Duodenal mucosa (tissue), 2 donors: ENCODE measurements at regions not wholly inside any gene's neighbourhood (a gene's known extent, or its start where the extent isn't known, plus 50 kb on each side); places are given as distances from the start of the nearest gene placed in this dataset.

Experiments used
- H3K27ac ChIP-seq: one replicate; pipeline ENCODE4 v1.7.0; 2013; ENCODE audit warnings: low read depth, low read length
- H3K27me3 ChIP-seq, 2 donors: one replicate each; pipeline ENCODE4 v1.7.0; 2013; ENCODE audit warnings: low read length in 2 of 2, control low read depth in 1 of 2; ENCODE audit not compliant: insufficient read depth in 2 of 2, control insufficient read depth in 1 of 2
- H3K36me3 ChIP-seq, 2 donors: one replicate each; pipeline ENCODE4 v1.7.0; 2013; ENCODE audit warnings: low read length in 2 of 2, control low read depth in 1 of 2; ENCODE audit not compliant: insufficient read depth in 2 of 2, control insufficient read depth in 1 of 2
- H3K4me1 ChIP-seq, 2 donors: one replicate each; pipeline ENCODE4 v1.7.0; 2013; ENCODE audit warnings: low read length in 2 of 2, control low read depth in 1 of 2; ENCODE audit not compliant: insufficient read depth in 2 of 2, control insufficient read depth in 1 of 2
- H3K4me3 ChIP-seq, 2 donors: one replicate each; pipeline ENCODE4 v1.7.0; 2013; ENCODE audit warnings: low read length in 2 of 2, low read depth in 1 of 2
- H3K9ac ChIP-seq, 2 donors: one replicate each; pipeline ENCODE4 v1.7.0; 2013; ENCODE audit warnings: low read length in 2 of 2, low read depth in 1 of 2
- H3K9me3 ChIP-seq, 2 donors: one replicate each; pipeline ENCODE4 v1.7.0; 2013; ENCODE audit warnings: low read length in 2 of 2, control low read depth in 1 of 2; ENCODE audit not compliant: control insufficient read depth in 1 of 2

DNA sequence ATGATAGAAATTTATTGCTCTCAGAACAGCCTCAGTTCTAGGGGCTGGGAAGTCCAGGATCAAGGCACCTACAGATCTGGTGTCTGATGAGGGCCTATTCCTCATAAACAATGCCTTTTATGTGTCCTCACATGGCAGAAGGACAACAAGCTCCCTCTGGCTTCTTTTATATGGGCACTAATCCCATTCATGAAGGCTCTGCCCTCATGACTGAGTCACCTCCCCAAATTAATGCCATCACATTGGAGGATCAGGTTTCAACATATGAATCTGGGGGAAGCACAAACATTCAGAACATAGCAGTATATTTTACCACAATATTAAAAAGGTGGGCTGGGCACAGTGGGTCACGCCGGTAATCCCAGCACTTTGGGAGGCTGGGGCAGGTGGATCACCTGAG is 58.5 kb upstream of the CCN6 start:
- peaks cover 0 to 7% of the 10 kb centered on the region in 2 donors for H3K4me1 ChIP-seq
- no peaks in the 10 kb centered on the region for H3K36me3 ChIP-seq
- no peak overlapping the region for H3K27ac ChIP-seq
- H3K4me3 ChIP-seq, result no peak overlapping the region
- H3K27me3 ChIP-seq, result no peaks in the 10 kb centered on the region
- H3K9ac ChIP-seq, result no peak overlapping the region
- no peaks in the 10 kb centered on the region for H3K9me3 ChIP-seq

DNA sequence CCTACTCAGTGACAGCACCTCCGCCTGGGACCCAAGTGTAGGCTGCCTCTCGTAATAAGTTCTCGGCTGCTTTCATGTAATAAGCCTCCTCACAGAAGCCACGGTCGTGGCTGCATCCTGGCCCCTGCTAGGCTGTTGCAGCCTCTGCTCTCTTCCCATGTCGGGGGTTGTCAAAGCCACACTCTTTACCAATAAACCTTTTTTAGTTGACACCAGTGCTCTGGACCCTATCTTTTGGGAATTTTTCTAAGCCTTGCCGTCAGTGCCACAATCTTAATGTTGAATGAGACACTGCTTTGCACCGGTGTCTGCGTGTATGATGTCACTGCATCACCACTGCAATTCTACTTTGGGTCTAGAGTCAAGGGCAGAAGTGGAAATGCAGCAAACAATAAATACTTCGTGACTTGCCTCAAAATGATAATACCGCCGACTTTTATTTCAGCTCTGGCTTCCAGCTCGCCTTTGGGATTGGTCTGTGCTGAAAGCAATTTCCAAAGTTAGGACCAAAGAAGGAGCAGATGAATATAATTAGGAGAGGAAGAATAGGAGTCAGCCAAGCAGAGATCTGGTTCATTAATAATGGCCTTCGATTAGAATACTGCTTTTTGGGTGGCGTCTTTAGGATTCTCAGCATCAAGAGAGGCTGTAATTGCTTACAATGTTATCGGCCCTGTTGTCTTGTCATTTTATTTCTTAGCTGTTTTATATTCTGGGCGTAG is 57.6 kb upstream of the CCN6 start:
- no peak overlapping the region for H3K27ac ChIP-seq
- no peaks in the 10 kb centered on the region for H3K36me3 ChIP-seq
- H3K4me3 ChIP-seq, result no peak overlapping the region
- H3K9ac ChIP-seq, result no peak overlapping the region
- H3K9me3 ChIP-seq, result no peaks in the 10 kb centered on the region
- no peaks in the 10 kb centered on the region for H3K27me3 ChIP-seq
- H3K4me1 ChIP-seq, result peaks cover 0 to 7% of the 10 kb centered on the region in 2 donors

DNA sequence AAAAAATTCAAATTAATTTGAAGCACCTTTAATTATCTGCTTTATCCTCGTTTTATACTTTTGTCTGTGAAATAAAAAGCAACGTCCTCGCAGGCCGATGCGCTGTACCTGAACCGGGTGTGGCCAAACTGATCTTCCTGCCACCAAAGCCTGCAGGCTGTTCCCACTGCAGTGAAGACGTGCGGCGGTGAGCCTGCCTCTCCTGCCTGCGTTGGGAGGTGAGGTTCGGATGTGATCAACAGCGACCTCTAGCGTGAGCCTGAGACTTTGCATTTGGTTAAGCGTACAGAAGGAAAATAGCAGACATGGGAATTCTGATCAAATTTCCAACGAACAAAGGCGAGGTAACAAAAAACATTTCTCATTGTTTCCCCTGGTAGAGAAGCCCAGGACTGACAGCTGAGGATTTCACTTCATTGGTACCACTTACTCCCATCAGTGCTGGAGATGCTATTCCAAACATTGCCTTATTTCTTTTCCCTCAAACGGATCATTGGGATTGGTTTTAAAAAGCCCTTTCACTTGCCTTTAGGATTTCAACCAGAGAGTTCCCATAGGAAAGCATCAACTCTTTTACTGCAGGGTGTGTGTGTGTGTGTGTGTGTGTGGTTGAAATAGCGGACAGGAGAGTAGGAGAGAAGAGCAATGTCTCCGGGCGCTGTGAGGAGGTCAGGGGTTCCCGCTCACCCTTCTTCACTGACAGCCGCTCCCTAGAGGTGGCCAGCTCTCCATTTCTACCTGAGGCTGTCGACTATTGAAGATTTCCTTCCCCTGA is 56.6 kb upstream of the CCN6 start:
- H3K4me3 ChIP-seq, result no peak overlapping the region
- no peak overlapping the region for H3K9ac ChIP-seq
- H3K27ac ChIP-seq, result no peak overlapping the region
- H3K27me3 ChIP-seq, result no peaks in the 10 kb centered on the region
- H3K9me3 ChIP-seq, result no peaks in the 10 kb centered on the region
- H3K36me3 ChIP-seq, result no peaks in the 10 kb centered on the region
- peaks cover 0 to 7% of the 10 kb centered on the region in 2 donors for H3K4me1 ChIP-seq

DNA sequence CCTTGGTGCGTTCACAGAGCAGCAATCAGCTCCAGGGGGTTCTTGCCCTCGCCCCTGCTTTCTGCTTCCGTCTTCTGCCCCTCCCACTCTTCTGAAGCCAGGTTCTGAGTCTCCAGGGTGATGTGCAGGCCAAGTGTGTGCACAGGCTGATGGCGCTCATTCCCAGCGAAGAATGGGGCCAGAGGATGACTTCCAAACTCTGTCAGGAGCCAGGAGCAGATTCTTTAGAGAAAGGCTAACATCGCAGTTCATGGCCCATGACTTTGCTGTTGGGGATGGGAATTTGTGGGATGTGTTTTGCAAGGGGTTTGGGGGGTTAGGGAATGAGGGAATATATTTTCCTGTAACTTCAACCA is 56.1 kb upstream of the CCN6 start:
- no peak overlapping the region for H3K9ac ChIP-seq
- no peaks in the 10 kb centered on the region for H3K9me3 ChIP-seq
- H3K4me1 ChIP-seq, result peaks cover 0 to 7% of the 10 kb centered on the region in 2 donors
- no peaks in the 10 kb centered on the region for H3K36me3 ChIP-seq
- no peak overlapping the region for H3K4me3 ChIP-seq
- no peak overlapping the region for H3K27ac ChIP-seq
- H3K27me3 ChIP-seq, result no peaks in the 10 kb centered on the region

DNA sequence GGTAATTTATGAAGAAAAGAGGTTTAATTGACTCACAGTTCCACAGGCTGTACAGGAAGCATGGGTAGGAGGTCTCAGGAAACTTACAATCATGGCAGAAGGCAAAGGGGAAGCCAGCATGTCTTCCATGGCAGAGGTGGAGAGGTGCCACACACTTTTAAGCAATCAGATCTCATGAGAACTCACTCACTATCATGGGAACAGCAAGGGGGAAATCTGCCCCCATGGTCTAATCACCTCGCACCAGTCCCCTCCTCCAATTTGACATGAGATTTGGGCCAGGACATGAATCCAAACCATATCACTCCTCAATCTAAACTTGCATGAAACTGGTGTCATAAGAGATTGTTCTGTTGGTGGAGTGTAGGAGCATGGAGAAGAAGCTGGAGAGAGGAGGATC is 51.6 kb upstream of the CCN6 start:
- no peaks in the 10 kb centered on the region for H3K27me3 ChIP-seq
- H3K4me1 ChIP-seq, result peaks cover 0 to under 1% of the 10 kb centered on the region in 2 donors
- no peak overlapping the region for H3K9ac ChIP-seq
- no peaks in the 10 kb centered on the region for H3K36me3 ChIP-seq
- no peak overlapping the region for H3K4me3 ChIP-seq
- no peak overlapping the region for H3K27ac ChIP-seq
- no peaks in the 10 kb centered on the region for H3K9me3 ChIP-seq
